C4-2B (cell line): ENCODE measurements at regions not wholly inside any gene's neighbourhood (a gene's known extent, or its start where the extent isn't known, plus 50 kb on each side); places are given as distances from the start of the nearest gene placed in this dataset.

Experiments
- ZFX ChIP-seq: fragments of 450-650 bp; IDR thresholded peaks from 2 replicates; pipeline ENCODE4 v1.6.1; 2017
- TF ChIP-seq, protein P1 (sequence below): fragments of 450-650 bp; conservative IDR thresholded peaks from 2 replicates; pipeline ENCODE4 v1.5.1; 2017; ENCODE audit warnings: mild to moderate bottlenecking

- TF ChIP-seq, protein P1, sequence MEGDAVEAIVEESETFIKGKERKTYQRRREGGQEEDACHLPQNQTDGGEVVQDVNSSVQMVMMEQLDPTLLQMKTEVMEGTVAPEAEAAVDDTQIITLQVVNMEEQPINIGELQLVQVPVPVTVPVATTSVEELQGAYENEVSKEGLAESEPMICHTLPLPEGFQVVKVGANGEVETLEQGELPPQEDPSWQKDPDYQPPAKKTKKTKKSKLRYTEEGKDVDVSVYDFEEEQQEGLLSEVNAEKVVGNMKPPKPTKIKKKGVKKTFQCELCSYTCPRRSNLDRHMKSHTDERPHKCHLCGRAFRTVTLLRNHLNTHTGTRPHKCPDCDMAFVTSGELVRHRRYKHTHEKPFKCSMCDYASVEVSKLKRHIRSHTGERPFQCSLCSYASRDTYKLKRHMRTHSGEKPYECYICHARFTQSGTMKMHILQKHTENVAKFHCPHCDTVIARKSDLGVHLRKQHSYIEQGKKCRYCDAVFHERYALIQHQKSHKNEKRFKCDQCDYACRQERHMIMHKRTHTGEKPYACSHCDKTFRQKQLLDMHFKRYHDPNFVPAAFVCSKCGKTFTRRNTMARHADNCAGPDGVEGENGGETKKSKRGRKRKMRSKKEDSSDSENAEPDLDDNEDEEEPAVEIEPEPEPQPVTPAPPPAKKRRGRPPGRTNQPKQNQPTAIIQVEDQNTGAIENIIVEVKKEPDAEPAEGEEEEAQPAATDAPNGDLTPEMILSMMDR: no peak
- TF ChIP-seq ZFX: no peak
Observed at GRCh38 chr2:48122166-48122565, 192.3 kb upstream of the FOXN2 start.
